ENCODE measurements at regions not wholly inside any gene's neighbourhood (a gene's known extent, or its start where the extent isn't known, plus 50 kb on each side); places are given as distances from the start of the nearest gene placed in this dataset.

GRCh38 chr12:9381619-9382018 lies 173.4 kb upstream of the PZP start (continued):
- TF ChIP-seq, protein P1, sequence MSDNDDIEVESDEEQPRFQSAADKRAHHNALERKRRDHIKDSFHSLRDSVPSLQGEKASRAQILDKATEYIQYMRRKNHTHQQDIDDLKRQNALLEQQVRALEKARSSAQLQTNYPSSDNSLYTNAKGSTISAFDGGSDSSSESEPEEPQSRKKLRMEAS (IDR thresholded peaks at IDR 0.05) = no peak
- TF ChIP-seq GABPA (IDR thresholded peaks at IDR 0.05 in 1 of 2, conservative IDR thresholded peaks at IDR 0.05 in 1 of 2) (no peak), EGR1 (IDR thresholded peaks at IDR 0.05; ENCODE audit: low read depth in 2 of 2) (no peak), ATF3 (IDR thresholded peaks at IDR 0.05) (no peak), RAD21 (IDR thresholded peaks at IDR 0.05) (no peak), HNF4G (IDR thresholded peaks at IDR 0.05) (no peak), FOXA1 (IDR thresholded peaks at IDR 0.05) (no peak), SP1 (IDR thresholded peaks at IDR 0.05) (no peak), RXRA (IDR thresholded peaks at IDR 0.05) (no peak), YY1 (IDR thresholded peaks at IDR 0.05) (no peak), NR2F2 (IDR thresholded peaks at IDR 0.05) (no peak), TAF1 (conservative IDR thresholded peaks at IDR 0.05) (no peak)

DNA sequence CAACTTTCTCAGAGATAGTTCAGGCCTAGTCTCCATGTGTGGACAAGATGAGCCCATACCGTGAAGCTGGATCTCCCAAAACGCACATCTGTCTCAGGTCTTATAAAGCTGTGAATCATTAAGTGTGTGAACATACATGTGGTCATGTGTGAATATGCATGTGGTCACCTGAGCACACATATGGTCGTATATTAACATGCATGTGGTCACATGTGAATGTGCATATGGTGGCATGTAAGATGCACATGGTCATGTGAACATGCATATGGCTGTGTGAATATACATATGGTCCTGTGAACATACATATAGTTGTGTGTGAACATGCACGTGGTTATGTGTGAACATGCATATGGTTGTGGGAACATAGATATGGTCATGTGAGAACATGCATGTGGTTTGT lies 172.5 kb upstream of the PZP start:
- no peaks in the 10 kb centered on the region for H3K36me3 ChIP-seq (ENCODE audit: control insufficient read depth in 4 of 4, insufficient read depth in 3 of 4, low read depth in 1 of 4, low read length in 3 of 4)
- no peak for DNase-seq (ENCODE audit: low spot score)
- no peaks in the 10 kb centered on the region for H3K9me3 ChIP-seq (ENCODE audit: control insufficient read depth in 4 of 4, low read length in 3 of 4)
- no peaks in the 10 kb centered on the region for H3K4me1 ChIP-seq (ENCODE audit: control insufficient read depth in 4 of 4, insufficient read depth in 4 of 4, low read length in 3 of 4)
- H3K4me3 ChIP-seq (ENCODE audit: low read depth in 1 of 3, low read length in 3 of 3) = no peak overlapping the region
- H3K27me3 ChIP-seq (ENCODE audit: control insufficient read depth in 4 of 4, insufficient read depth in 4 of 4, low read length in 3 of 4) = no peaks in the 10 kb centered on the region
- TF ChIP-seq REST (IDR thresholded peaks at IDR 0.05) (no peak), EGR1 (IDR thresholded peaks at IDR 0.05; ENCODE audit: low read depth in 2 of 2) (no peak), TAF1 (conservative IDR thresholded peaks at IDR 0.05) (no peak), FOXA2 (IDR thresholded peaks at IDR 0.05) (no peak), FOXA1 (IDR thresholded peaks at IDR 0.05) (no peak), SP1 (IDR thresholded peaks at IDR 0.05) (no peak), ATF3 (IDR thresholded peaks at IDR 0.05) (no peak), RXRA (IDR thresholded peaks at IDR 0.05) (no peak), HNF4G (IDR thresholded peaks at IDR 0.05) (no peak)
- TF ChIP-seq, protein P1 (IDR thresholded peaks at IDR 0.05) = no peak
- TF ChIP-seq, protein P2, sequence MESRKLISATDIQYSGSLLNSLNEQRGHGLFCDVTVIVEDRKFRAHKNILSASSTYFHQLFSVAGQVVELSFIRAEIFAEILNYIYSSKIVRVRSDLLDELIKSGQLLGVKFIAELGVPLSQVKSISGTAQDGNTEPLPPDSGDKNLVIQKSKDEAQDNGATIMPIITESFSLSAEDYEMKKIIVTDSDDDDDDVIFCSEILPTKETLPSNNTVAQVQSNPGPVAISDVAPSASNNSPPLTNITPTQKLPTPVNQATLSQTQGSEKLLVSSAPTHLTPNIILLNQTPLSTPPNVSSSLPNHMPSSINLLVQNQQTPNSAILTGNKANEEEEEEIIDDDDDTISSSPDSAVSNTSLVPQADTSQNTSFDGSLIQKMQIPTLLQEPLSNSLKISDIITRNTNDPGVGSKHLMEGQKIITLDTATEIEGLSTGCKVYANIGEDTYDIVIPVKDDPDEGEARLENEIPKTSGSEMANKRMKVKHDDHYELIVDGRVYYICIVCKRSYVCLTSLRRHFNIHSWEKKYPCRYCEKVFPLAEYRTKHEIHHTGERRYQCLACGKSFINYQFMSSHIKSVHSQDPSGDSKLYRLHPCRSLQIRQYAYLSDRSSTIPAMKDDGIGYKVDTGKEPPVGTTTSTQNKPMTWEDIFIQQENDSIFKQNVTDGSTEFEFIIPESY (IDR thresholded peaks at IDR 0.05) = no peak
- 97% methylated on average over 4 of the region's 4 CpGs for WGBS
- H3K27ac ChIP-seq (ENCODE audit: low read depth in 1 of 2, low read length in 2 of 2) = no peak overlapping the region
- H3K9ac ChIP-seq (ENCODE audit: low read depth in 1 of 2, low read length in 2 of 2) = no peak overlapping the region
